HG02623 (cell line): ENCODE measurements at regions not wholly inside any gene's neighbourhood (a gene's known extent, or its start where the extent isn't known, plus 50 kb on each side); places are given as distances from the start of the nearest gene placed in this dataset.
A peak's percentile ranks its signal among the peaks of the same experiment; 100 is the strongest.

Experiments used
- ATAC-seq: cut with Tn5 transposase; IDR thresholded peaks from one replicate; pipeline ENCODE4 v1.9.1; 2021; ENCODE audit warnings: moderate library complexity; ENCODE audit not compliant: unreplicated experiment

DNA sequence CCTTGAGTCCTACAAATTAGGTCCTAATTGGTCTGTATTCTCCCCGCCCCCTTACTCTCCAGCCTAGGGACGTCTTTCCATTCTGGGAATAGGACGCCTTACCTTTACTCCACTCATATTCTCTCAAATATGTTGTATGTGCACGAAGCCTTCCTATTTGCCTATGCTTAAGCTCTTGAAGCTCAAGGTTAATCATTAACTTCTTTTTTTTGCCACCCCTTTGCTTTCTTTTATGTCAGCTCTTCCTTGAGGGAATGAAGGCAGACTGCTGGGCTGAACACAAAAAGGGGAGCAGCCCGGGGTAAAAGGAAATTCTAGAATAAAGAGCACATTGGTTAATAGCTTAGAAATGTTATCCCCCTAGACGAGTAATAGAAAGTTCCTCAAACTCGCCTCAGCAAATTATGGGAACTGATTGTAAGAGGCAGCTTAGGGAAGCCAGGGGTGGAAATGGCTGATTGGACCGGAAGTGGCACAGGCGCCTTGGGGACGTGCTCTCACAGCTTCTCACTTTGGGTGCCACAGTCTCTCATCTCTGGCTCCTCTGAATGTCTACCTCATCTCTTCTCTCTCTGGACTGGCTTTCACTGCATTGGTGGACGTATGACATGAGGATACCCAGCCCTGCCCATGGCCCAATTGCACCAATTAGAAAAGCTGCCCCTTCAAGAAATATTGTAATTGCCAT lies 122.3 kb upstream of the IL12B start:
- ATAC-seq: no peak

DNA sequence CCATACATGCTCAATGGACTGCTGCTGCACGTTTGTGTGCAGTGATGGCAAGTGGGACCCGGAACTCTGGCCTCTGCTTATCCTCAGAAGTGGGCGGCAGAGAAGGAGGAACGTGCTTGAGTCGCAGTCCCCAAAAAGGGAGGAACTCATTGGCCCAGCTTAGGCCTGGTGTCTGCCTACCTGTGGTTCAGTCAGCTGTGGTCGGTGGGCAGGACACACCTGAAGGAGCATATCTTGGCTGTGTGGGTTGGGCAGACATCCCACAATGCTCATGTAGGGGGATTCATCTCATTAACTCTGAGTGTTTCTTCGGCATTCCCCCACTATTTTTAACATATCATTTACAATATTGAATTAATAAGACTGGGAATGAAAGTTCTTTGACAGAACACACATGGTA lies 122.9 kb upstream of the IL12B start:
- ATAC-seq: no peak

- peak; percentile 0 for ATAC-seq
Measured at GRCh38 chr5:159456261-159456660, 126.0 kb upstream of the IL12B start.

- ATAC-seq: peak; percentile 81
Measured at GRCh38 chr5:159456722-159457465, 126.6 kb upstream of the IL12B start.

- ATAC-seq: peak; percentile 36
Measured at GRCh38 chr5:159458217-159458711, 128.0 kb upstream of the IL12B start.

GRCh38 chr5:159459132-159459627 lies 128.9 kb upstream of the IL12B start:
- ATAC-seq: no peak

- ATAC-seq: no peak
Measured at GRCh38 chr5:159459951-159460538, 129.8 kb upstream of the IL12B start.

DNA sequence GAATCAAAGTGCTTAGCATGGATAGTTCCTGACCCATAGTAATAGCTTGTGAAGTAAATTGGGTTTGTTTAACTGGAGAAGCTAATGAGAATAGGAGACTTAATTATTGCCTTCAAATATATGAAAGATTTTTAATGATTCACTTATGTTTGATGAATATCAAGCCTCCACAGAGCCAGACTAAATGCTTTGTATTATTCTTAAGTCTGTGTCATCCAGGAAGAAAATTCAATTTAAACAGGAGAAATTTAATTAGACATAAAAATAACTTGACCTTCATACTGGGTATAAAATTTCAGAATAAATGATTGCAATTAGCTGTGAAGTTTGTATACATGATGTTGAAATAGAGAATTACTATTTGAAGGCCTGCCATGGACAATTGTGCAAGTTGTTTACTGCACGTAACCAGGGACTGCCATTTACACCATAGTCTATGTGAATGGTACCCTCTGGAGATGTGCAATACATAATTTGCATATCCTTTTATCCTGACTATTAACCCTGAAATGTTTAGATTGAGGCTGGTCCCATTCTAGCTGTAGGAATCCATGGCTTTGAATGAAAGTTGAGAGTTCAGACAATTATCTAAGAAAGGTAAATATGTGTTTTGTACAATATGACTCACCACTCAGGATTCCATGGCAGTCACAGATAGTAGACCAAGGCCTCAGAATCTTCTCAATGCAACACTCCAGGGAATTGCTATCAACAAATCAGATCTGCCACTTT lies 133.5 kb upstream of the IL12B start:
- no peak for ATAC-seq

DNA sequence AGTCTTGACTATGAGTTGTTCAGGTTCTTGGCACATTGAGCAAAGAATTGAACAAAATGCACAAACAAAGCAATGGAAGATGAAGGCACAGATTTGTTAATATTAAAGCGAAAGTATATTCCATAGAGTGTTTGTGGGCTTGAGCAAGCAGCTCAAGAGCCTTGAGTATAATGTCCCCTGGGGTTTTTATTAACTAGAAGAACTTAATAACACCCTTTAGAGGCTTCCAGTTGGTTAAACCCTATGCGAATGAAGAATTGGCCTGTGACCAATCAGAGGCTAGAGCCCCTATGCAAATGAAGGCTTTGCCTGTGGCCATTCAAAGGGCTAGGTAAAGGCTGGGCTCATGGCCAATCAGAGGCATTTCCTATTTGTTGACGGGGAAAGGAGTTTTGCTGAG lies 135.3 kb upstream of the IL12B start:
- ATAC-seq: no peak

DNA sequence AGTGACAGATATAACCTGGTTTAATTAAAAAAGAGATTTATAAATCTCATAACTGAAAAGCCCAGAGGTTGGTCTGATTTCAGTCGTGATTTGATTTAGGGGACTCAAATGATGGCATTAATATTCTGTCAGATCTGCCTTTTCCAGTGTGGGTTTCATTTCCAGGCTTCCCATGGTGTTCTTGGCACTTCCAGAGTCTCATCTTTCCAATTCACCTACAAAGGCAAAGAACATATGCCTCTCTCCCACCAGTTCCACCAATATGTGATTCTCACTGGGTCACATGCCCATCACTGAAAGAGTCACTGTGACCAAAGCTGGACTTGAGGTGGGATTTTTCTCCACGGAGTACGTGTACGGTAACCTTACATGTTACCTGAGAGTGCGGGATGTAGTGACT lies 137.4 kb upstream of the IL12B start:
- no peak for ATAC-seq

- no peak for ATAC-seq
Measured at GRCh38 chr5:159469496-159470372, 139.4 kb upstream of the IL12B start.

DNA sequence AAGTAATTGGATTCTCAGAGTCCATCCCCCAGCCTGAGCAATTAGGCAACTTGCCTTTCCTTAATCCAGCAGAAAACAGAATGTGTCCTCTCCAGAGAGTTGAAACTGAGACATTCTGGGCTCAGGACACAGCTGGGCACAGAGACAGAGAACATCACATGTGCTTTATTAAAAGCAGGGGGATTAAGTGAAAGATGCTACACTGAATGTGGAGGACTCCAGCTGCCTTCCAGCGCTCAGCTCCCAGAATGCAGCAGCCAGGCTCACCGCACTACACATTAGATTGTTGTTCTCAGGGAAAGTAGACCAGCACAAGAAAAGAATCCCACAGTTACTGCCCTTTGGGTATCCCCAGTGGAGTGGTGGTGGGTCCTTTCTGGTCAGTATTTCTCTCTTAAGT lies 141.6 kb upstream of the IL12B start:
- no peak for ATAC-seq

DNA sequence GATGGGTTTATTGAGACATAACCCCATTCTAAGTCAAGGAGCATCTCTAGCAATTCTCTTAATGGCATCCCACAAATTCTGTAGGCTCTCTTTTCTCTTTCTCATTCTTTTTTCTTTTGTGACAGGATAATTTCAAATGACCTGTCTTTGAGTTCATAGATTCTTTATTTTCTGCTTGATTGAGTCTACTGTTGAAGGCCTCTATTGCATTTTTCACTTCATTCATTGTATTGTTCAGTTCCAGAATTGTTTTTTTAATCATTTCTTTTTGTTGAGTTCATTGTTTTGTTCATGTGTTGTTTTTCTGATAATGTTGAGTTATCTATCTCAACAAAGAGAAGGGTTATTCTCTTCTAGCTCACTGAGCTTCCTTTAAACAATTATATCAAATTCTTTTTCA lies 144.7 kb upstream of the IL12B start:
- no peak for ATAC-seq

- no peak for ATAC-seq
Measured at GRCh38 chr5:159478950-159479349, 148.7 kb upstream of the IL12B start.

GRCh38 chr5:159480849-159481248 lies 150.6 kb upstream of the IL12B start:
- no peak for ATAC-seq

DNA sequence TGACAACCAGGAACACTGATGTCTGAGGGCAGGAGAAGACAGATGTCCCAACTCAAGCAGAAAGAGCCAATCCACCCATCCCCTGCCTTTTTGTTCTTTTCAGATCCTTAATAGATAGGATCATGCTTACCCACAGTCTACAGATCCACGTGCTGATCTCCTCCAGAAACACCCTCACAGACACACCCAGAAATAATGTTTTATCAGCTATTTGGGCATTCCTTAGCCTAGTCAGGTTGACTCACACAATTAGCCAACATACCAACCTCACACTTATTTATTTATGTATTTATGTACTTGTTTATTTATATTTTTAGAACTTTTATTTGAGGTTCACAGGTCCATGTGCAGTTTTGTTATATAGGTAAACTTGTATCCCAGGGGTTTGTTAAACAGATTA lies 151.5 kb upstream of the IL12B start:
- ATAC-seq: no peak

GRCh38 chr5:159486836-159487235 lies 156.5 kb upstream of the IL12B start:
- ATAC-seq: no peak

DNA sequence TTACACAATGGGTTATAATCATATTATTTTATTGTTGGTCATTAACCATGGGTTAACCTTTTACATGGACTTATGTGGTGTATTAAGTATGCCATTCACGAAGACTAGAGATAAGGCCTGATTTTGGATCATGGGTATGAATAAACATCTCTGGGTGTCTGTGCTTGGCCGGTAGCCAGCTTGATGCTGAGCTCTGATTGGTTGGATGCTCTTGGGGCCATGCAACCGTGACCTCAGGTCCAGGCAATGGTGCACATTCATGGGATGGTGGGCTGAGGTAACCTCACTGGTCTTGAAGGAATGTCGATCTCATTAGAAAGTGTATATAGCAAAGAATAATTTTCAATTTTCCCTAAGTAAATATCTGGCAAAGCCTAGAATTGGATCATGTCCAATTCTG lies 158.2 kb upstream of the IL12B start:
- no peak for ATAC-seq

- no peak for ATAC-seq
Measured at GRCh38 chr5:159489779-159490178, 159.5 kb upstream of the IL12B start.

DNA sequence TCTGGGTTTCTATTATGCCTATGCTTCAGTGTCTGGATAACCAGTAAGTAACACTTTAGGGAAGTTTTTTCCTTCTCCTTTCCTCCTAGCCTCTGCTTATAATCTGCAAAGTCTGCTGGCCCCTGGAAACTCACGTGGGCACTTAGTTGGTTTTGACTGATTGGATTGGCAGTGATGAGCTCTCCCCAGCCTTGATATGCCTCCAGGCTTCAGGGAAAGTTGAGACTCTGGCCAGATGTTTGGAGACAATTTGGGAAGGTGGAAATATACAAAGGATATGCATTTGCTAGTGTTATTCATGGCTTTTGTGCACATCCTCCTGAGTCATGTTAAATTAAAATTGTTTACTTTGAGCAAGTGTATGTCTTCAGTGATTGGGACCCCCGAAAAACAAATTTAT lies 160.2 kb upstream of the IL12B start:
- no peak for ATAC-seq
